NCI-H146 (cell line): ENCODE measurements at regions not wholly inside any gene's neighbourhood (a gene's known extent, or its start where the extent isn't known, plus 50 kb on each side); places are given as distances from the start of the nearest gene placed in this dataset.

ENCODE experiments used
- DNase-seq: peaks from one replicate; lab custom pipeline; 2025; lab: John Stamatoyannopoulos, UW

DNA sequence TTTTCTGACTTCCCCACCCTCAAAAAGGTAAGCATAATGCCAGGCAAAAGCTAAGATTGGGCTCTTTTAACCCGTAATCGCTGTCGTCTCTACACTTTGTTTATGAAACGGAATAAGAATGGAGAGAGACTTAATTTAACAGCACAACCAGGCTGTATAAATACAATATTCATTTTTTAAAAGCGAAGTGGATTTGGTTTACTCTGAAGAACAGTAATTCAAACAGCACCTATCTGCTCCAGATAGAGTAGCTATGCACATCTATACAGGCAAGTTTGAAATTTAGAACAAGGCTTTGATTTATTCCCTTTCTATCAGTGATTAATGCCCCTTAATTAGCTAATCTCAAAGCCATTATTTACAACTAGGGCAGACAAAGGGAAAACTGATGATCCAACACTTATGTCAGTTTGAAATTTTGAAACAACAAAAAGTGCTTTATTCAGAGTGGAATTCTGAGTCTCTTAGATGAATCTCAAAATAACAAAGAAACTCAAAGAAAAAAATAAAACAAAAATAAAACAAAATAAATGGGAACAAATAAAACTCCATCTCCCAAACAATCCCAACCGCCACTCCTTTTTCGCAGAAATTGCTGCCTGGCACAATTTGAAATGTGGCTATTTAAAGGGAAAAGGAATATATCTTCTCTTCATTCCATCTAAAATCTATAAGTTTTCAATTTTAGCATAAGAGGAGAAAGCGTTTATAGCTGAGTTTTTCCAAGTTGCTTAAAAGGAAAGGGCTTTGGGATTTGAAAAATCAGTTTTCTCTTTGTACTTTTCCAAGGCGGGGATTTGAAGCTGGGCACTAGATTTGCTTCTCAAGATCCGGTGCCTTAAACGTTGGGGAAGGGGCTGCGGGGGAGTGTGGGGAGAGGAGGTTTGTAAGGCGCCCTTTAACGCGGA lies 298.6 kb downstream of the PARP8 start:
- peak; percentile 34 for DNase-seq

DNA sequence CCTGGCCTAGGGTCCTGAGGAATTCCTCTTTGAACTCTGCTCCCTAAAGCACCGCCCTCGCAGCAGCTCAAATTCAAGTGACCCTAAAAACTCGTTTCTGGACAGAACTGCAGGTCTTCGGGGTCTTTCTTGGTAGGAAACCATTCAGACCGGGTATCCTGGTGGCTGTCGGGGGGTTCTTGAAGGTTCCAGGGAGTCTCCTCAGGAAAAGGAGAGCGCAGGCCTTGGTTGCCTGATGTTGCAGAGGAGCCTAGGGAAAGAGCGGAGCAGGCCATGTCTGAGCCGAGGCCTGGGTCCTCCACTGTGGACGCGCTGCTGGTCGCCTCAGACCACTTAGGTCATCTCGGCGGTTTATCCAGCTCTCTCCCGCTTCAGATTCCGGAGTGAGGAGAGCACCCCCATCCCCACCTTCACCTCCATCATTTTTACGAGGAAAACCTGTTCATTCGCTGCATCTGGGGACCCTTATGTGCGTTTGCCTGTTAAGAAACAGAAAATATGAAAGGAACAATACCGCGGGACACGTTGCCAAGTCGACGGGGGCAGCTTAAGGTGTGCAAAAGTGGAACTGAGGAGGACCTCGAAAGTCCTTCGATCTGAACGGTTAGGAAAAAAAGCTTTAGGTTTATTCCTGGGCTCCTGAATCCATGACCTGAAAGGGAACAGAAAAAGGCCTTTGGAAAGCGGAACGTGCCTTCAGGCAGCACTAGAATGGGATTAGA lies 299.4 kb downstream of the PARP8 start:
- no peak for DNase-seq

DNA sequence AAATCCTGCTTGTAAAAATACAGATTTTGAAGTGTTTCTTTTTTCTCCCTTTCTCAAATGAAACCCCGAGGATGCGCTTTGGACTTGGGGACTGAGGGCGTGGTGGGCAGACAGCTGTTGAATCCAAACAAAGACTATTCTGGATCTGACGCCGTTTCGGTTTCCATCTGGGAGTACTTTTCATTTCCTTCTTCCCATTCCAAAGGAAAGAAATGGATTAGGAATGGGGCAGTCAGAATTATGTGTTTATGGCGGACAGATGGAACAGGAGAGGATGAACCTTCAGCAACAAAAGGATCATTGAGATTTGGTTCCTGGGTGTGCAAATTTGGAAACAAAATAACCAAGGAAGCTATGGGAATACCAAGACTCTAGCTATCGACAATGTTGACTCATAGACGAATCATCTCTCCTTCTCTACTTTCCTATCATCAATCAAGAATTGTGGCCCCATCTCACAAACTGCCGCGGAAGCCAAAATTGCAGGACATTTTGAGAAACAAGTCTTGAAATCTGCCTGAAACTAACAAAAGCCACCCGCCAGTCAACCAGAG lies 300.6 kb downstream of the PARP8 start:
- peak; percentile 48 for DNase-seq

DNA sequence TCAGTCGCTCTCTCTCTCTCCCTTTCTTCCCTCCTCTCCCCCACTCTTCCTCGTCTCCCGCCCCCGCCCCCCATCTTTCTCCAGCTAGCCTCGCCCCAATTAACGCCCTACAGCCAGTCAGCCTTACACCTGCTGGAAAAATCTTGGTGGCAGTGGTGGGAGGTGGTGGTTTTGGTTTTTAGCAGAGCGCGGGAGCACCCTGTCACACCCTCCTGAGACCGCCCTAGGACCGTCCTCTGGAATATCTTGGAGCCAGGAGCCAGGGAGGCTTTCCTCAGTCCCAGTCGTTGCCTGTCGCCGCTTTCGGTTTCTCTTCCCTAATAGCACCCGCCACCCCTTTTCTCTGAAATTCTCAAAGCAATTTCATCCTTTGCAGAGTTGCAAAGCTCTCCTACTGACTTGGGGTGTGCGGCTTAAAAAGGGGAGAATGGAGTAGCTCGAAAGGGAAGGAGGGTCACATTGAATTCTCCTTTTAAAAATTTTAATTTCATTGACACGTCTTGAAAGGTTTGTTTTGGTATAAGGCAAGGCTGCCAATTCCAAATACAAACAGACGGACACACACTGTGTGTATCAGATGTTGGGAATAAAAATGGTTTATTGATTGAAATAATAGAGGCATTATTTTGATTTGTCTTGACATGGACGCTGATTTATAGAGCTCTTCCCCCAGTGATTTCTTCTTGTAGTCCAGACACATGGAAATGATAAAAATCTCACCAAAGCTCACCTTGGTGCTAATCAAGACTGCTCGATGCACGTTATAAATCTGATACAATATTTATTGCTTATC lies 301.3 kb downstream of the PARP8 start:
- peak; percentile 81 for DNase-seq

DNA sequence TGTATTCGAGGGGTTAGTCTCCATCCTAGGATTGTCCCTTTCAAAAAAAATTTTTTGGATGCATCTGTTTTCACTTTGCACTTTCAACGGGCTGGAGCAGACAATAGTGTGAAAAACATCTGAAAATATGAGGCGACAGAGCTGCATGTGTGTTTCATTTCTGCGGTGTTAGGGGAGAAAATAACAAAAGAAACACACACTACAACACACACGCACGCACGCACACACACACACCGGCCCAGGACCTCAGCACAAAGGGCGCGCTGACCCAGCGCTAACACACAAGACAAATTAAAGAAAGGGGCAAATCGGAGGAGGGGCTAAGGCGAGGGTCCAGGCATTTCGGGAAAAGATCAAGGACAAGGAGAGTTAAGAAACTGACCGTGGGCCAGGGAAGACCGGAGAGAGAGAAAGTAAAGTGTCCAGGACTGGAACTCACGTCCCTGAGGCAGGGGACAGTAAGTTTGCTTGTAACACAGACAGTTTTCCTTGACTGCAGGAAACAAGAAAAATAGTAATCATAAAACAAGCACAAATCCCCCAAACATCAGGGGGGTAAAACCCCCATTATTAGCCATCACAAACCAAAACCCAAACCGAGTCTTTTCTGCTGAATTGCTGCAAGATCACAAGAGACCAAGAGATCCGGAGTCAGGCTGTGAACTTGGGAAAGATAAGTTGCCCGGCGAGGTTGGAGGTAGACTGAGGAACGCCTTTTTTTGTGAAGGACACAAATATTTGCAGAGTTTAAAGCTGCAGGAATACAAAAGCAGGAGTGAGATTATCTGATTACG lies 302.1 kb downstream of the PARP8 start:
- peak; percentile 41 for DNase-seq

DNA sequence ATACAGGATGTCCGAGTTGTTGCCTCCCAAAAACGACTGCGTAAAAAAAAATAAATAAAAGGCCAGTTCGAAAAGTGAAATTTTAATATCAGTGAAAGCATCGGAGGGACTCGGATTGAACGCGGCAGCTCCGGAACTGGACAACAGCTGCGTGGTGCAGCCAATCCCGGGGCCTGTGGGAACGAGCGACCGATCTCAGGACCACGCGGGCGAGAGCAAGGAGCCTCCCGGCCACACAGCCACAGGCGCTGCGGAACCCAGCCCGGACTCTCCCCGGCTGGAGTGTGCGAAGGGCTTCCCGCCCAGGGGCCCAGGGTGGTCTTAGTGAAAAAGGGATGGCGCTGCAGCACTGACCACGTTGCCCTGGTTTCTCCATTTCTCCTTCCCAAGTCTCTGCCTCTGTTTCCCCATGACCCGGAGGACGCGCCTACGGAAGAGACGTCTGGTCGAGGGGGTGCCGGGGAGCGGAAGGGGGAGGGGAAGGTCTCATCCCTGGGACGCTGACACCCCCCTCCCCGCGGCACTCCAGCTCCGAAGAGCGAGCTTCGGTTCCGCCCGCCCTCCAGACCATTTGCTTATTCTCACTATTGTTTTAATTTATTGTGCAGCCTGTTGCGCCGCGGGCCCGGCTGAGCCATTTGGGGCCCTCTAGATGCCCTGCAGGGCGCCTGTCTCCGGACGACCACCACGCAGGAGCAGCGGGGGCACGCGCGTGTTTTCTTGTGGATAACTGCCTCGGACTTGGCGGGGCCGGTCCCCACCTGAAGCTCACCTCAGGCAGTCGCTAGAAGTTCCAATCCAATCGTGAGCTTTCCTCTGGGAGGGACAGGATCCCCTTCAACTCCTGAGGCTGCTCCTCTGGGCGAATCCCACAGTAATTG lies 303.0 kb downstream of the PARP8 start:
- DNase-seq = peak; percentile 51

DNA sequence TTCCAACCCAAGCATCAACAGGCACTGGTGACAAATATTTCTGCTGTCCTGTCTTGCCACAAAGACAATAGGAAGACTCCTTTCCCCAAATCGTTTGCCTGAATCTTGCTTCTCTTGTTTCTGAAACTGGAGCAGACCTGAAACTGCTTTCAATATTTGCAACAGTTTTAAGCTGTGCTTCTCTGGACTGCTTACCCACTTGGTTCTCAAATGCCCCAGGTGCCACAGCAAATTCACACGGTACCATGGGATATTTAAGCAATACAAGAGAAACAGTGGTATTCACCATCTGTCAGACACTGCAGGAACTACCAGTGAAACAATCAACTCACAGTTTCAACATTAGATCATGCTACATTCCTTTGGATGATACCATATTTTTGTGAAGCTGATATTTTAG lies 309.4 kb downstream of the PARP8 start:
- no peak for DNase-seq

DNA sequence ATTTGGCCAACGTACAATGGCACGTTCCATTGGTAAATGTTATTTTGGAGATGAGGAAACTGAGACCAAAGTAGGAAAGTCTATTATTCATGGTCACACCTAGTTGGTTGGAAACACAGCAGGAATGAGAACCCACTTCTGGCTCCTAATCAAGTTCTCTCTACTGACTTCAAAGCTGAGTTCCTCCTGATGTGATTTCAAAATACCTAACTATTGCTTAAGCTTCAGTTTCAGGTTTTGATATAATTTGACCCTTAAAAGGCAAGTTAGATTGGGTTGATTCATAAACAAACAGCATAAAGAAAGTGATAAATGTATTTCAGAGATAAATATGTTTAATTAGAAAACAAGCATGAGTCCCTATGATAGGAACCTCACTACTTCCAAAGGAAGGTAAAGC lies 312.5 kb downstream of the PARP8 start:
- no peak for DNase-seq

DNA sequence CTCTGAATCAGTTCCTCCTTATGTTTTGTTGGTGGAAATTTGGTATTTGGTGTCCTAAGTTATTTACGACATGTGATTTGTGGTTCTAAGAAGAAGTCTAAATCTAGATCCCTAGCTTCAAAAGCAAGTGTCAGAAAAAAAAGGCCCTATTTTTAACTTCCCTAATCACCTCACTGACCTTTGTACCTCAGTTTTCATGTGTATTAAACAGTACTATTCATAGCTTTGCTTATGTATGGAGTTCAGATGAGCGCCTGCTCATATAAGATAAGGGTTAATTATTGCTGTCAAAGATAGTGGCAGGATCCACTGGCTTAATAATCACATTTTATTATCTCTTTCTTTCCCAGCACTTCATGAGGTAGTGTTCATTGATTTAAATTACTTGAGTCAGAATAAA lies 318.2 kb downstream of the PARP8 start:
- DNase-seq = no peak

DNA sequence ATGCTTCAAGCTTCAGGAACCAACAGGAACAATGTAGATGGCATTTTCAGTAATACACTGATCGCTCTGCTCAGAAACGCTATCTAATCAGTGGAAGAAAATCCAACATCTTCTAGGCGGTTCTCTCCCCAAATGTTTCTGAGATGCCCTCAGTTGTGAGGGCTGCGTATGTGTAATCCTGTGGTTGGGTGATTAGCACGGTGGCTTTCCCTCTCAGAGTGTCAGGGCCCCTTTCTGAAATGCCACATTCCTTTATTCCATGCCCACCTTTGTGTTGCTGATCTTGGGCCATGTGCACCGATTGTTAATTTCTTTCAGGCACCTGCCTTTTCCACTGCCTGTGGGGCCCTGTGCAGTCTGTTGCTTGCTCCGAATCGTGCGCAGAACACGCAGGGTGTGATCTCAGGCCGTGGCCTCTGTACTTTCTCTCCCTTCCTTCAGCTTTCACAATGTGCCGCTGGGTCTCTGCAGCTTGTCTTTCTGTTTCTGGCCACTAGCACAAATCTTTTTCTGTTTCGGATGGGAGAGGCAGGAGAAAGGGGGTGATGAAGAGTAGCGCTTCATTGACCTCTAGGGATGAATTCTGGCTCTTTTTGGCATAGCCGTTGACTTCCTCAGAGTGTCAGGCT lies 324.0 kb downstream of the PARP8 start:
- DNase-seq = no peak

DNA sequence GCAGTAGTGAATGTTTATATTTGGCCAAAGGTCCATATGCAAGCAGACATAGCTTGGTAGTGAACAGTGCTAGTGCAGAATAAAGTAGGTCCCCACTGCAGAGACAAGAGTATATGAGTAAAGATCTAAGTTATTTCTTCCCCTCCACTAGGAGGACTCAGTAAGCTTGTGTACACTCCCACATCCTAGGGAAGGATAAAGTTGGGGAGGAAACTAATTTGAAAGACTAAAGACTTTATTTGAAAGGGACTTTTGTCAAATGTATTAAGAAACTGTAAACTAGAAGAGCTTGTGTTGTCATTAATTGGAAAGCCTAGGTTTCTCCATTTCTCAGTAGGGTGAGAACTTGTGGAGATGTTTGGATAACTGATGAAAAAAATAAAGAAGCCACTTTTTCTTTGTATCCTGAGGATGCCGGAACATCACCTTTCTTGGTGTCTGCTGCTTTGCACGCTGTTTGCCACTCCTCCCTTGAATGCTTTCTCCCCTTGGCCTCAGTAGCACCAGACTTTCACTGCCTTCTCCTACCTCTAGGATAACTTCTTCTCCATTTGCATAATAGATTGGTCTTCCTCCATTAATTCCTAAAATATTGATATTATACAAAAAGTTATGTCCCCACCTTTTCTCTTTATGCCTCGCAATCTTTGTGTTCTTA lies 329.0 kb downstream of the PARP8 start:
- DNase-seq = peak; percentile 2

DNA sequence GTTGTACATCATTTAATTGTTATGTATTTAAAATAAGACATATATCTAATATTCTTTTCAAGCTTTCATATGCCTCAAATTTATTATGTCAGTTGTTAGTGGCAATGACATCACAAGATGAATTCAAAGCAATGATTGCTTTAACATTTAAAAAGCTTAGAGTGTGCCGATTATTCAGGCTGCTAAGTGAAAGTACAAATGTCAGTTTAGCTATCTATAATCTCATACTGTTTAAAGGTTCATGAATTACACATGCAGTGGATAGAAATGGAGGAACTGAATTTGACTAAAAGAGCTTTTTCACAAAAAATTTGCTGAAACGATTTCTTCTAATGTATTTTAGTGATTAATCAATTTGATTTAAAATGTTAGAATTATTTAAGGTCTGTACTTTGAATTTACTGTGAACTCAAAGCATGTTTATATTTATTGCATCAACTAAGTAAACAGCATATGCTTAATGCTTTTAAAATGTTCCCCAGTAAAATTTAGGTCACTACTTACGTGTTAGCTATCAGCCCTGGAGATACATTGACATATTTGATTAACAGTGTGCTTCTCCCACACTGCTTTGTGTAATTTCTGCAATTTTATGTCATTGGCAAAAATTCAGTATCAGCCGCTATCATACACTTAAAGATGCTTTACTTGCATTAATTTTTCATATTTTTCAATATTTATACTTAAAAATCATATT lies 334.9 kb downstream of the PARP8 start:
- DNase-seq = no peak

DNA sequence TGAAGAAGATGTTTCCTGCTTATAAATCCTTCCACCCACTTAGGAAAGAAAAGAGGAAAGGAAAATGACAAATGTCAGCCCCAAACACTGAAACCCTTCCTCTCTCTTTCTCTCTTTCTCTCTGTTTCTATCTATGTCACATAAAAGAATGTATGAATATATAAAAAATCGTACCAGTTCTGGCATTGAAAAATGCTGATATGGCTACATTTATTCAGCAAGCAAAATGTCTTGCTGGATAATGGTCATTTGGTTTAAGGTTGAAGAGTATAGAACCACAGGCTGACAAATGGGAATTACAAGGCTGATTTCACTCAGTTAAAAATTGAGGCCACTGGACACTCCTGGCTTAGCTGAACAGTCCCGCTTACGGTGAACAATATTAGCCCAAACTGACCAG lies 335.9 kb downstream of the PARP8 start:
- DNase-seq = no peak

DNA sequence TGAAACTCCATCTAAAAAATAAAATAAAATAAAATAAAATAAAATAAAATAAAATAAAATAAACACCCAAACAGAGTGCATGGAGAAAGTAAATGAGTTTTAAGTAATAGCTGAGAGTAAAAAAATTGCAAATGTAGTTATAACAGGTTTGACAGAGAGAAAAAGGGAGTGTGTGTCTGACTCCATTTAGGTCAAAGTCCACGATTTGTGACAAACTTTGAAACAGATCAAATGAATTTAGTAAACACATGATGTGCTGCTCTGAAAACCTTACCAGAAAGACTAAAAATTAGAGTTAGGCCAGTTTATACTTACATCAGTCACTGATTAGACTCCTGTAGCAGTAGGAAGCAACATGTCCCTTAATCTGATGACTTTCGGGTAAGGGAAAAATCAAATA lies 346.6 kb downstream of the PARP8 start:
- DNase-seq = no peak

DNA sequence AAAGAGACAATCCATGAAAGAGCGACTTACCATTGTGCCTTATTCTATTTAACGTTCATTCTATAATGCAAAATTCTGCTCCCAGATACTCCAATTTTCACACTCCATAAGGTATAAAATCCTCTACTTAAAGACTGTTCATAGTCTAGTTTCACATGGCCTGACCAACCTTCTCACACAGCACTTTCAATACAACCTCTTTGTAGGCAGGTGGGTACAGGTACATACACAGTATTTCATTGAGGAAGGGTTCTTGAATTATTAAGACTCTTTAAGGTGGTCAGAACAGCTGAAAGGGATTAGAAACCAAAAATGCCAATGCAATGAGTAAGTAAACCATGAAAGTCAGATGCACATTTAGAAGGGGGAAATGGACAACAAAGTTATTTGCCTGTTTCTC lies 352.0 kb downstream of the PARP8 start:
- no peak for DNase-seq

DNA sequence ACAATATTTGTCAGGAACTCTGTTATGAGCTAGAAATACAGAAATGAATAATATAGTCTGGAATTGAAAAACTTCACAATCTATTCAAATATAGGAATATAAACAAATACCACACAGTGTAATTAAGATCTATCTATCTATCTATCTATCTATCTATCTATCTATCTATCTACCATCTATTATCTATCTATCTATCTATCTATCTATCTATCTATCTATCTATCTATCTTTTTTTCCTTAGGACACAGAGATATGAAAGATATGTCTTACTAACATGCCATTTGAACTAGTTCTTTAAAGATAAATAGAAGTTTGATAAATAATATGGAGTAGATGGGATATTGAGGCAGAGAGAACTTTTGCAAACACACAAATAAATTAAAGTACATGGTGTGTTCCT lies 357.8 kb downstream of the PARP8 start:
- DNase-seq = no peak

DNA sequence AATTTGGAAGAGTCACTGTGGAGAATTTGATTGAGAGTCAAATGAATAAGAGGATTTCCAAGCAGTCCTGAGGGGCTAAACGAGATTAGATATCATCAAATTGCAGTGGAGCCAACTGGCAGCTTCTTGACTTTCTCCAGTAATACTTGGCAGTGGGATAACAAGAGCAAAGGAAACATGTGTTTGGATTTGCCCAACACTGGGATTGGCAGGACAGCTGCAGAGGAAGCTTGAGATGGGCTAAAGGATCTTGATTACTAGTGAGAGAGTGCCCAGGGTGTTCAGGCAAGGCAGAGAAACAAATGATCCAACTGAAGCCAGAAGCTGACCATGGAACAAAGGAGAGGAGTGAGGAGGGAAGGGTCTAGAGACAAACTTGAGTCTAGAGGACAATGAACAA lies 356.0 kb upstream of the ISL1 start:
- DNase-seq = no peak

DNA sequence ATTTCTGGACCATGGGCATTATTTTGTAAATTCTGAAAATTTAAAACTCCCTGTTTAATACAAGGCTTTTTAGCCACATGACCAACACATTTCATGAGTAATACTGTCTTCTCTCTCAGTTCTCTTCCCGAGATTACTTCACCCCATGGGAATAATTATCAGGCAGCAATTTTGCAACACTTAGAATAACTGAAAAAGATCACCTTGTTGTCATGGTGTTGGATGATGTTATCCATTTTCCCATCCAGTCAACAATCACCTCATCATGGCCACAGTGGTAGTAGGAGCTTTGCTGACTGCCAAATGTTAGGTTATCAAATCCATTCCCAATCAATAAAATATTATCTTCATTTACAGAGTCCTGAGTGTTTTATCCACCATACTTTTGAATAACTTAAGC lies 354.9 kb upstream of the ISL1 start:
- no peak for DNase-seq

DNA sequence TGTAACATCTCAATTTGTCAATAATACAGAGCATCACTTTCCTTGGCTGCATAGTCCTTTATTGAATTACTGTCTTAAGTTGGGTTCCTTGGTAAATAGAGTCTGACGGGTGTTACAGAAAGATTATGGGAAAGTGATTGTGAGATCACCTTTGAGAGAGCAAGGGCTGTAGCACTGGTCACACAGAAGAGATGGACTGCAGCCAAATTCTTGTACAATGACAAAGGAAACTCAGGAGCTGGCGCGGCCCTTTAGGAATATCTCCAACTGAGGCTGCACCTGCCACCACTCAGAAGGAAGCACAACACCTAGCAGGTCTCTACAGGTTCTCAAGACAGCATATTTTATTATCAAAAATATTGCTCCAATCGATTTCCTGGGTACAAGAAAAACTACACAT lies 350.0 kb upstream of the ISL1 start:
- peak; percentile 88 for DNase-seq
